Parathyroid adenoma (tissue), 2 donors: ENCODE measurements at regions not wholly inside any gene's neighbourhood (a gene's known extent, or its start where the extent isn't known, plus 50 kb on each side); places are given as distances from the start of the nearest gene placed in this dataset.

Experiments used
- H2AFZ ChIP-seq: fragments of 300-600 bp; sonication (generic); one replicate; pipeline ENCODE4 v1.7.0; 2017; ENCODE audit warnings: antibody characterized with exemption, mild to moderate bottlenecking
- H3K27ac ChIP-seq: fragments of 300-600 bp; sonication (generic); one replicate; pipeline ENCODE4 v1.7.0; 2017
- H3K27me3 ChIP-seq: fragments of 300-600 bp; sonication (generic); one replicate; pipeline ENCODE4 v1.7.0; 2017; ENCODE audit warnings: low read length; ENCODE audit not compliant: control insufficient read depth, insufficient read depth
- H3K36me3 ChIP-seq: fragments of 300-600 bp; sonication (generic); one replicate; pipeline ENCODE4 v1.7.0; 2017; ENCODE audit warnings: low read length; ENCODE audit not compliant: control insufficient read depth, insufficient read depth
- H3K4me1 ChIP-seq: fragments of 300-600 bp; sonication (generic); one replicate; pipeline ENCODE4 v1.7.0; 2017; ENCODE audit warnings: control low read depth
- H3K4me2 ChIP-seq: fragments of 300-600 bp; sonication (generic); one replicate; pipeline ENCODE4 v1.7.0; 2017; ENCODE audit warnings: low read length
- H3K4me3 ChIP-seq: fragments of 300-600 bp; sonication (generic); one replicate; pipeline ENCODE4 v1.7.0; 2017; ENCODE audit warnings: low read depth, low read length
- H3K79me2 ChIP-seq: fragments of 300-600 bp; sonication (generic); one replicate; pipeline ENCODE4 v1.7.0; 2017; ENCODE audit warnings: control low read depth
- H3K9ac ChIP-seq: fragments of 300-600 bp; sonication (generic); one replicate; pipeline ENCODE4 v1.7.0; 2017; ENCODE audit warnings: mild to moderate bottlenecking
- H3K9me3 ChIP-seq: fragments of 300-600 bp; sonication (generic); one replicate; pipeline ENCODE4 v1.7.0; 2017; ENCODE audit warnings: low read length; ENCODE audit not compliant: control insufficient read depth
- CTCF ChIP-seq: fragments of 300-600 bp; sonication (generic); IDR thresholded peaks from one replicate; pipeline ENCODE4 v1.7.0; 2017; ENCODE audit warnings: antibody characterized with exemption, mild to moderate bottlenecking
- donor health status: primary hyperparathyroidism.

DNA sequence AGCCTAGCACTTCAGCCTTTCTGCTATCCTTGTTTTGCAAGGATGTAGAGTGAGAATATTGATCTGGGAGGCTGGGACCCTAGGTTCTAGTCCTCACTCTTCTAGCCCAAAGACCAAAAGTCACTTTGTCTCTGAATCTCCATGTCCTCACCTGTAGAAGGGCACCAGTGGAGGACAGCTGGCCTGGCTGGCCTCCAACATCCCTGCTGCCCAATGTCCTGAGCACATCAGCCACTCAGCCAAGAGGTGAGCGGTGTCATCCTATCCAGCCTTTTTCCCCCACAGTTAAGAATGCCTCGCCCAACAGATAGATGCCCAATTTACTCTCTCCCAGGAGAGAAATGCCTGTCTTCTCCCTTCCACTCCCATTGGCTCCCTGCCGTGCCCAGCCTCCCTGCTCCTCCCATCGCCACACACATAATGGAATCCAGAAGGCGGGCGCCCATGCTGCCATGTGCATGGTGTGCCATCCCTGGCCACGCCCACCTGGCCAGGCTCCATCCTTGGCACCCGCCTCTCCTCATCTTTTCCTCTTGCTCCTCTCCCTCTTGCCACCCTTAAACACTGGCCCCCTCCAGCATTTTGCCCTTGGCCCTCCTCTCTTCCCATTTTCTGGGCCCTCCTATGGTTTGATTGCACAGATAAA is 157.3 kb upstream of the SDK2 start:
- Histone ChIP-seq H3K79me2 (no peaks in the 10 kb centered on the region), H3K4me2 (no peak overlapping the region), H3K36me3 (no peaks in the 10 kb centered on the region), H3K9ac (no peak overlapping the region), H3K27ac (no peak overlapping the region), H3K27me3 (no peaks in the 10 kb centered on the region), H3K4me3 (no peak overlapping the region), H2AFZ (no peak overlapping the region), H3K9me3 (no peaks in the 10 kb centered on the region), H3K4me1 (no peaks in the 10 kb centered on the region)
- no peak for TF ChIP-seq CTCF

GRCh38 chr17:73802314-73802713 is 158.1 kb upstream of the SDK2 start:
- H3K4me1 ChIP-seq: no peaks in the 10 kb centered on the region
- TF ChIP-seq CTCF: no peak
- no peaks in the 10 kb centered on the region for H3K9me3 ChIP-seq
- H3K36me3 ChIP-seq: no peaks in the 10 kb centered on the region
- H3K9ac ChIP-seq: no peak overlapping the region
- no peaks in the 10 kb centered on the region for H3K79me2 ChIP-seq
- H3K4me3 ChIP-seq: no peak overlapping the region
- H3K27ac ChIP-seq: no peak overlapping the region
- no peak overlapping the region for H3K4me2 ChIP-seq
- no peak overlapping the region for H2AFZ ChIP-seq
- H3K27me3 ChIP-seq: no peaks in the 10 kb centered on the region

DNA sequence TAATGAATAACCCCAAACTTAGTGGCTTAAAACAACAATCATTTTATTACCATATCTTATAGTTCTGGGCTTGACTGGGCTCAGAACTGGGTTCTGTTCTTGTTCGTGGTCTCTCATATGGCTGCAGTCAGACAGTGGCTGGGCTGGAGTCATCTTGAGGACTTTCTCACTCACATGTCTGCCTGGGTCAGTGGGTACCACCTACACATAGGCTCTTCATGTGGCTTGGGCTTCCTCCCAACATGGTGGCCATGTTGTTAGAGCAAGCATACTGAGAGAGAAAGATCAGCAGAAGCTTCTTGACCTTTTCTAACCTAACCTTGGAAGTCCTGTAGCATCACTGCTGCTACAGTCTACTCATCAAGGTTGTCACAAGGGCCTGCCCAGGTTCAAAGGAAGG is 158.6 kb upstream of the SDK2 start:
- no peaks in the 10 kb centered on the region for H3K36me3 ChIP-seq
- no peaks in the 10 kb centered on the region for H3K4me1 ChIP-seq
- H2AFZ ChIP-seq: no peak overlapping the region
- H3K27ac ChIP-seq: no peak overlapping the region
- H3K4me3 ChIP-seq: no peak overlapping the region
- H3K9me3 ChIP-seq: no peaks in the 10 kb centered on the region
- H3K4me2 ChIP-seq: no peak overlapping the region
- no peak for TF ChIP-seq CTCF
- no peaks in the 10 kb centered on the region for H3K79me2 ChIP-seq
- H3K27me3 ChIP-seq: no peaks in the 10 kb centered on the region
- no peak overlapping the region for H3K9ac ChIP-seq

DNA sequence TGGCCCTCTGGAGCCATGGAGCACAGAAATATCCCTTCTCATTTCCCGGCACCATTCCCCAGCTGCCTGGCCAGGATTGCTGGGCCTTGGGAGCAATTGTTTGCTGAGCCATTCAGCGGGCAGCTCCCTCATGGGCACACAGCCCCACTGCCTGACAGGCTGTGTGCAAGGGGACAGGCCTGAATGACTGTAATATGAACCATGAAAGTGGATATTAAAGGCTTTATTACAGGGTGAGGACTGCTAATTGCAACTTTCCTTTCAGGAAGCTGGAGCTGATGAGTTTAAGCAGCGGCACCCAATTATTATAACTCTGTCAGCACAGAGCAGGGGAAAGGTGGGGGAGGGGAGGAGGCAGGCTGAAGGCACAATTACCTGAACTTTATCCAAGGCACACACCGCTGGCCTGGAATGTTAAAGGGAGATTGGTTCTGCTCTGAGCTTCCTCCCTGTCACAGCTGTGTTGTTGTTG is 159.8 kb upstream of the SDK2 start:
- no peak overlapping the region for H3K27ac ChIP-seq
- H3K79me2 ChIP-seq: no peaks in the 10 kb centered on the region
- no peak overlapping the region for H3K4me2 ChIP-seq
- H2AFZ ChIP-seq: no peak overlapping the region
- no peak for TF ChIP-seq CTCF
- no peaks in the 10 kb centered on the region for H3K9me3 ChIP-seq
- no peak overlapping the region for H3K9ac ChIP-seq
- H3K27me3 ChIP-seq: no peaks in the 10 kb centered on the region
- H3K4me3 ChIP-seq: no peak overlapping the region
- H3K36me3 ChIP-seq: no peaks in the 10 kb centered on the region
- H3K4me1 ChIP-seq: no peaks in the 10 kb centered on the region

- no peak overlapping the region for H2AFZ ChIP-seq
- TF ChIP-seq CTCF: no peak
- no peak overlapping the region for H3K27ac ChIP-seq
- no peaks in the 10 kb centered on the region for H3K79me2 ChIP-seq
- H3K4me3 ChIP-seq: no peak overlapping the region
- H3K36me3 ChIP-seq: no peaks in the 10 kb centered on the region
- no peak overlapping the region for H3K4me2 ChIP-seq
- no peaks in the 10 kb centered on the region for H3K4me1 ChIP-seq
- H3K9ac ChIP-seq: no peak overlapping the region
- H3K27me3 ChIP-seq: no peaks in the 10 kb centered on the region
- H3K9me3 ChIP-seq: no peaks in the 10 kb centered on the region
Observed at GRCh38 chr17:73806768-73807167, 162.5 kb upstream of the SDK2 start.
